Non-pigmented ciliary epithelial cell (primary cell): ENCODE measurements at regions not wholly inside any gene's neighbourhood (a gene's known extent, or its start where the extent isn't known, plus 50 kb on each side); places are given as distances from the start of the nearest gene placed in this dataset.

Source experiments
- DNase-seq: peaks from one replicate; pipeline ENCODE4 v3.0.0-alpha.2; 2010; ENCODE audit warnings: low read depth

DNA sequence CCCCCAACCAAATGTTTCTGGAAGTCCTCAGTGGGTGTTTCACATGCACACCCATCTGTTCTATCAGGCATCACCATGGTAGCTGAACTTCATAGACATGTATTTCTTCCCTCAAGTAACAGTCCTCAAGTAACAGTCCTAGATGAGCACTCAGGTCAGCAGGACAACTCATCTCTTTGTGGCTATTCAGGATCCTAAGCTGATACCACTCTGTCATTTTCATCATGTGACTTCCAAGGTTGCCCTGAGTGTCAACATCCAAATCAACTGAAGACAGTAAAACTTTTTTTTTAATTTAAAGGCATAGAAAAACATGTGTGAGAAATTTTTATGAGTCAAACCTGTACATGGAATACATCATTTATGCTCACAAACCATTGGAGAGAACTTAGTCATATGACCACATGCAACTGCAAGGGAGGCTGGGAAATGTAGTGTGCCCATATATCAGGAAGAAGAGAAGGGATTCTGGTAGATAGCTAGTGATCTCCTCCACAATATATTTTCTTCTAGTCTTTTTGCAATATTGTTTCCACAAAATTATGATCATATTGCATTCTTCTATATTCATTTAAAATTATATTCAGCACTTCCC is 64.2 kb upstream of the FST start:
- DNase-seq: no peak

- DNase-seq: no peak
Observed at GRCh38 chr5:53418409-53418808, 62.0 kb upstream of the FST start.

DNA sequence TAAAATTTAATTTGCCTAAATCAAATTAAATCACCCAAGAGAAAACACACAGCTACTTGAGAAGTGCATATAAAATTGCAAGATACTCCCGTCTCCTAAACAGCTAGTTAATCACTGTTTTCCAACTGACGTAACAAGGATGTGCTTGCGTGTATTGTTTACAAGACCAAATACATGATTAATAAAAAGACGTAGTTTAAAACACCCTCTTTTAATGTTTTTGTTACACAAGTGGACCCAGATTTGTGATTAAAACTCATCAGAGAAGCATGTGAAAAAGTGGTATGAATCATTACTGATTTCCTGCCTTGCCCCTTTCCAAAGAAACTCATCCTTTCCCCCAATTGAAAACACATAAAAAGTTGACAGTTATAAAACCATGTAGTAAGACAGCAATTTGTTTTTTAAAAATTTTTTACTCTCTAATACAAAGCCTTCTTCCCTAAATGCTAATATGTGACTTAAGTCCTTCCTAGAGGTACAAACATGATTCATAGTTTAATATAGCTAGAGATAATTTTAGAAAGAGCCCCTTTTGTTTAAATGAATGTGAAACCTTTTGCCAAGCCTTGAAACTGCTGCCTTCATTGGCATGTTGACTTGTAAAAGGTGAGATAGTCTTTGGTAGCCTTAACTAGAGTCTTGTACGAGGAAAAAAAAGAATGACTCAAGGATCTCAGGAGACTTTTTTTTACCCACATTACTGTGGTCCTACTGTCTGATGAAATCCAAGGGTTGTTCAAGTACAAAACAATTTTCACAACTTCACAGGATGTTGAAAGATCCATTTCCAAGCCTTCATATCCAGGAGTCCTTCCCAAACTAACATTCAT is 61.4 kb upstream of the FST start:
- peak; percentile 85 for DNase-seq

DNA sequence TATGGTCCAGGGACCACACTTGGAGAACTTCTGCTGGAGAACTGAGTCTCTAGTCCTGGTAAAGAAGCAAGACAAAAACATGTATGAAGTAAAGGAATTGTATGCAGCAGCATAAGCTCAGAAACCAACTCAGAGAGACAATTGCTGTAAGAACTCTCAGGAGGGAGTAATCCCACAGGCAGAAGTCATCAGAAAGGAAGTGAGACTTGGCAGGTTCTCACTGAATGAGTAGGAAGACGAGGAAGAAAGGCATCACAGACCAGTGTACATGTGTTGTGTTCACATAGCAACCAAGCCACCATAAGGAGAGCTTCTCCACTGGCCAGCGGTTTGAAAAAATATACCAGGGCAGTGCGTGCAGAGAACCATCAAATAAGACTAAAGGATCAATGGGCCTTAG is 57.9 kb upstream of the FST start:
- peak; percentile 56 for DNase-seq

- no peak for DNase-seq
Observed at GRCh38 chr5:53423724-53424123, 56.7 kb upstream of the FST start.

DNA sequence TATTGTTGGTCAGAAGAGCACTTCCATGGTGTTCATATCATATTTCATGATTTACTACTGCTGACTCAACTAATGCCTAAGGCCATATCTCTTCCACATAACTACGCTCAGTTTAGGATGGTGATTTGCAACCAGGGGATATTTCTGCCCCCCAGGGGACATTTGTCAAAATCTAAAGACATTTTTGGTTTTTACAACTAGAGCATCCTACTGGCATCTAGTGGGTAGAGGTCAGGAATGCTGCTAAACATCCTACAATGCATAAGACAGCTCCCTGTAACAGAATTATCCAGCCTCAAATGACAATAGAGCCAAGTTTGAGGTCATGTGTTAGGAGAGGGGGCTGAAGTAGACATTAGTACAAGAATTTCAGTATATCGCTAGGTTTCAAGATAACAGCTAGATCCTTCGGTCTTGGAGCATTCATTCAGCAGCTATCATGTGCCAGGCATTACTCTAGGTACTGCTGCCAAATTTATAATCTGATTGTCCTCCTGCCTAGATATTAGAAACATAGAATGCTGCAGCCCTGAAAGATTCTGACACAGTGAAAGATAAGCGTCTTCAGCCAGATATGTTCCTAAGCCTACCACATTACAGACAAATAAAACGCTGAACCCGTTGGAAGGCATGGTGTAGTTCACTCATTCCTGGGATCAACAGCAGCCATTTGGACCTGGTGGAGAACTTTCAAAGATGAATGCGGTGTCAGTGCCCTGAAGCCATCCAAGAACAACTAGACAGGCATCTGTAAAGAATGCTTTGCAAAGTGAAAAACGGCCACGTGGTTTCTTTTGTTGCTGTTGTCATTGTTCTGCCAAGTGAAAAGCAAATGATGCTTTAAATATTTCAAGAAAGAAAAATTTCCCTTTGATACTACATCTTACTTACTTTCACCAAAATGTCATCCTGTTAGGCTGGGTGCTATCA is 55.5 kb upstream of the FST start:
- no peak for DNase-seq

- DNase-seq: no peak
Observed at GRCh38 chr5:53425687-53426511, 54.5 kb upstream of the FST start.

GRCh38 chr5:53426512-53426830 is 54.0 kb upstream of the FST start:
- no peak for DNase-seq

GRCh38 chr5:53426878-53427277 is 53.6 kb upstream of the FST start:
- DNase-seq: no peak

DNA sequence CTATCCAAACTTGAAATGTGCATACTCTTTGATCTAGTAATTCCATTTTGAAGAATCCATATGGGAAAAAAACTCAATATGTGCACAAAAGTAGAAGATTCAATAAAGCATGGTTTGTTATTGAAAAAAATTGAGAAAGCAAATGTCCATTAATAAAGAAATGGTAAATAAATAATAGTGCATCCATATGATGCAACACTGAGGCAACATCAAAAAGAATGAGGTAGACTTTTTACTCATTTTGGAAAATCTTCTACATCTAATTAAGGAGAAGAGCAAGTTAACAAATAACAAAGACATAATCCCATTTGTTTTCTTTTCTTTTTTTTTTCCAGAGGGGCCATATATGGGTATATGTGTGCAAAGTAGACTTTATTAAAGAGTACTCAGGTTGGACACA is 52.5 kb upstream of the FST start:
- no peak for DNase-seq

DNA sequence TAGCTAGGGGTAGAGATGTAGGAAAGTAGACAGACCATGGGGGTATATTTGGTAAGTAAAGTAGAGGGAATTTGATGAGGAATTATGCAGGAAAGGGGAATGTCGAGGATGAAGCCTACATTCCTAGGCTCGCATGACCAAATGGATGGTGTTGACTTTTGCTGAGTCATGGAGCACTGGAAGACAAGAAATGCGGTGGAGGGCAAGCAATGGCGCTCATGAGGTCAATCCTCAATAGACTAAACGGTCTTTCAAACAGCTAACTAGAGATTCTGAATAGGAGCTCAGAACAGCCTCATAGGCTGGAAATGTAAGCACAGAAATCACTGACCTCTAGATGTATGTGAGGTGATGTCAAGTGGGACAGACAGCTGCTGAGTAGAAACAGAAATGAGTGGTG is 50.7 kb upstream of the FST start:
- no peak for DNase-seq

DNA sequence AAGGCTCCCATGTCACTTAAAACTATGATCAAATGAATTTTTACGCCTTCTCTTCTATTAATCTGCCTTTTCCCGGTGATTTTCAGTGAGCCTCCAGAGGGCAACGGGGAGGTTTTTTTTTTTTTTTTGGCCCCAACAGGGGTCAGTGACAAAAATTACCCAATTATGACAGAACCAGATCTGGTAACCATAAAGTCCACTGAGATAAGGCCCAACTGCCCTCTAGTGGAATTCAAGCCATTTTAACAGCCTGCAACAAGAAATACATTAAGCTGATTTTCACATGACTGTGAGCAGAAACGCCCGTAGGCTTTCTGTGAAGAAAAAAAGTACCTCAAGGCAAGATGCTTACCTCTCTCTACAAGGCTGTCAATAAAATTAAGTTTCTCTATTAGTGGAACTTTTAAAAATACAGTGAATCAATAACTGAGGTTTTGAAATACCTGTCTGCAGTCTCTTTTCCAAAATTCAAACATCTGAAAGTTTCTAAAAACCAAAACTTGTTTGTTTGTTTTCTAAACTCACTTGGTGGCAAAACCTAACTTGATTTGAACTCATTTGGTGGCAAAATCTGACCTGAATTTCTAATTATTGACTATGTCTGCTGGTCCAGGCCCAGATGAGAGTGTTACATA is 49.7 kb upstream of the FST start:
- DNase-seq: no peak
